NCI-H524 (cell line): ENCODE measurements at regions not wholly inside any gene's neighbourhood (a gene's known extent, or its start where the extent isn't known, plus 50 kb on each side); places are given as distances from the start of the nearest gene placed in this dataset.

Source experiments
- DNase-seq, 2 experiments: peaks; one replicate each; lab custom pipeline; 2025; lab: John Stamatoyannopoulos, UW

DNA sequence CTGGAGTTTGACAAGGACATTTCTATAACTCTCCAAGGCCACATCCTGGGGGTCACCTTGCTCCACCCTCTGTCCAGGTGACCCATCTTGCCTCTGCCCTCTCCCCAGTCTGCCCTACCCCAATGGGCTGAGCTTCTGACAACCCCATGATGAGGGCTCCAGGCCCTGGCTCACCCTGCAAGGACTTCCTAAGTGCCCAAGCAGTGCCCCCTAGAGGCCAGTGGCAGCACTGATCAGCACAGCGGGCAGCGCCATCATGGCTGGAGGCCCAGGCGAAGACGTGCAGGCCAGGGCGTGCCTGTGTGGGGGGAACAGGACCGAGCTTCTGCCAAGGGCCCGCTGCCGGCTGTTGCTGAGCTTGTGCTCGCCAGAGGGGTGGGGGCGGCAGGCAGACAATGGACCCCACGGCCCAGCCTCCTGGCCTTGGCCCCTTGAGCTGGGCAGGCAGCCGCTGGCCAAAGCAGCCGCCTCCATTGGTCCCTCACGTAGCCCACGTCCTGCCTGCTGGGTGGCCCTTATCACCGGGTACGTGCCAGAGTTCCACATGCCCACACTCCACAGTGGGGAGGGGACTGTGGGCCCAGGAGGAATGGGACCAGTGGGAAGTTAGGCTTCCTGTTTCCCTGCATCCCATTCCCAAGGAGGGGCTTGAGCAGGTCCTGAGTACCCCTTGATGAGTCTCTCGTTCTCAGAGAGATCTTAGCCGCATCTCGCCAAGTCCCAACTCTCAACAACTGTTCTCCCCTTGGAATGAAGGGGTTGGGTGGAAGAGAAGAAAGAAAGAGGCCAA is 64.3 kb downstream of the MRPL14 start:
- no peak for DNase-seq

DNA sequence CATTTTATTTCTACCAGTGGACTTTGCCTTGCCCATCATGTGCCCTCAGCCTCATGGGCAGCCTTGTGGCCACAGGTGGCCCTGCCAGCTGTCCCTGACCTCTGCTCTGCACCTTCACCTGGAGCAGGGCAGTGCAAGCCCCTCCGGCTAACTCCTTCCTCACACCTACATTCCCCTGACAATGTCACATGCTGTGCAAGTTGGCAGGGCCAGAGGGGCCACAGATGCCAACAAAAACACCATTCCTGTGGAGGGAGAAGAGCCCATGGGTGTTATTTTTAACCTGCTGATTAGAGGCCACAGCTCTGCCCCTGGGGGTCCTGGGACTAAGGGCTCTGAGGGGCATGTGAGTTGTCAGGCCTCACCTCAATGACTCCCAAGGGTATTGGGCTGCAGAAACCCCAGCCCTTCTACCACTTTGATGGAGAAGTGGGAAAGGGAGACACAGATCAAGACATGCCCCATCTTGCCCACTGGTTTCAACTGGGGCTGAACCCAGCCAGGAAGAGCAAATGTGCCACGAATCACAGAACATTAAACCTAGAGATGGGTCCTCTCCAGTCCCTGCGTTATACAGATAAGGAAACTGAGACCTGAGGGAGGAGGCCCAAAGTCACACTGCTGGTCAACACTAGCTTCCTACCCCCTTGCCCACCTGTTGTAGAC is 65.0 kb downstream of the MRPL14 start:
- DNase-seq, result no peak

- no peak for DNase-seq
Observed at GRCh38 chr6:44061375-44062104, 65.7 kb downstream of the MRPL14 start.

DNA sequence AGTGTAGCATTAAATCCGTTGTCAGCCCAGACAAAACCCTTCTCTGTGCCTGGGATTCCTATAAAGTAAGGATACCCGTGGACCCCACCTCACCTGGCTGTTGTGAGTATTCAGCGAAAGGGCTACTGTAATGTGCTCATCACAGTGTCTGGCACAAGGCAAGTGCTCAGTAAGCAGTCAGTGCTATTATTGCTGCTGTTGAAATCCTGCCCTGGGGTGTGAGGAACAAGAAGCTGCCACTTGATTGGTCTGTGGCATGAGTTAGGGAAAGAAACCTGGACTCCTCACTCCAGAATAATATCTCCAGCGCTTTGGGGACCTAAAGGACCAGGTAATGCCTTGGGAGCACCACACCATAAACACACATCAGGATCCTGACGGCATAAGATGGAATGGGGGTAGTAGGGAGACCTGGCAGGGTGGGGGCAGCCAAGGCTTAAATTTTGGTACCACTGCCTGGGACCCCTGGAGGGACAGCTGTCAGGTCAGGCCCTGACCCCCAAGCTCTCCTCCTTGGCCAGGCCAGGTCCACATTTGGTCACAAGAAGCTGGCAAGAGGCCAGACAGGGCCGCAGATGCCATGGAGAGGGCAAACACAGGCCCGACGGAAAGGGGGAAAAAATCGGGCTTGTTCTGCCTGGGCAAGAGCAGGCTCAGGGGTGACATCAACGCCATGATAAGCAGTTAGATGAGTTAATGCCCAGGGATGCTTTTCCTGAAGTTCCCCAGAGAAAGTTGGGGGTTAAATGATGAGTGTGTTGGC is 66.5 kb downstream of the MRPL14 start:
- DNase-seq, result no peak

- no peak for DNase-seq
Observed at GRCh38 chr6:44059359-44060346, 67.6 kb downstream of the MRPL14 start.

DNA sequence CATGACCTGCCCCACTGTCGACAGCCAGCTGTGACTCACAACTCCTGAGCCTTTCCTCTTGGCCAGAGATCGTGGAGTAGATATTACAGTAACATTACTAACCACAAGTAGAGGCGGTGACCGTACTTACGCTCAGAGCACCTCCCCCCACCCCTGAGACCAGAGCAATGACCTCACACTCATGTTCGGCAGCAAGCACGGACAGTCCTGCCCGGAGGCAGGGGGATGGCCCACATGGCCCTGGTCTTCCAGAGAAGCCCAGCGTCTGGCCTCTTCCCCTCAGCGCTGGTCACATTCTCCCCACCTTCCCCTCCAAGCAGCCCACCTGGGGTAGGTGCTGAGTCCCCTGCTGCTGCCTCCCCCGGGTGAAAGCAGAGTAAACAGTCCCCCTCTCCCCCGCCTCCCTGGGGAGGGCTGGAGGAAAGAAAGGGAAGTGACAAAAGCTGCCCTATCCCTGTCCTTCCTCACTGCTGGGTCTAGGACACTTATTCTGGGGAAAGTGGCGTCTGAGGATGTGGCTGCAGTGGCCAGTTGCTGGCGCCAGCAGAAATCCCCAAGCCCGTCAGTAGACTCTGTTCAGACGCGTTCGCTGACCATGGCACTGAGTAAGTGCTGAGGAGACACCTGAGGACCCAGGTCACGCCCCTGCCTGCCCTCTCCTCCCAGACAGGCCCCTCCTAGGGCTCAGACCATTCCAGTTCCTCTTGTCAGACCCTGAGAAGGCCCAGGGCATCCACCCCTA is 68.5 kb downstream of the MRPL14 start:
- no peak for DNase-seq

DNA sequence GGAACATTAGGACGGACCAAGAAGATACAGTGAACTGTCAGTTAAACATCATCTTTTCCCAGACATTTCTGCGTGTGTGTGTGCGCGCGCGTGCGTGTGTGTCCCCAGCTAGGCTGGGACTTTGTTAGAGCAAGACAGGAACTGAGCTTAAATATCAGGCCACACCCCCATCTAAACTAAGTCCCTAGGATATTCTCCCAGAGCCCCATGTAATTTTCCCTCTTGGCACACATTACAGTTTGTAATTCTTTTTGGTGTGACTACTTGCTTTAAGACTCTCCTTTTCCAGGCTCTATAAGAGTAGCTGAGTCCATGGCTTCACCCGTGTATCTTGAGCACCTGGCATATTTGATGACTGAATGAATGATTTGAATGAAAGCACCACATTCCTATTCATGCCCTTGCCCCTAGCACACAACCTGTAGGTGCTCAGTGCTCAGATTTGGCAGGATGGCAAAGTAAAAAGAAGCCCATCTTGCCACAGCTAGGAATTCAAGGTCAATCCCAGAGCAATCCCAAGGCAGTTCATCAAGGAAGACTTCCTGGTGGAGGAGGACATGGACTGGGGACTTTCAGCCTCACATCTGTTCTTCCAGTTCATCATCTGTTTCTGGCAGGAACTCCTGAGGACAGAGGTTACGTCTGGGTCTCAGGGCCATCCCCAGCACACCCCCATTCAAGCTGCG is 69.2 kb downstream of the MRPL14 start:
- DNase-seq, result no peak

GRCh38 chr6:44057238-44057930 is 69.9 kb downstream of the MRPL14 start:
- DNase-seq, result no peak

GRCh38 chr6:44056392-44057237 is 70.6 kb downstream of the MRPL14 start:
- no peak for DNase-seq

DNA sequence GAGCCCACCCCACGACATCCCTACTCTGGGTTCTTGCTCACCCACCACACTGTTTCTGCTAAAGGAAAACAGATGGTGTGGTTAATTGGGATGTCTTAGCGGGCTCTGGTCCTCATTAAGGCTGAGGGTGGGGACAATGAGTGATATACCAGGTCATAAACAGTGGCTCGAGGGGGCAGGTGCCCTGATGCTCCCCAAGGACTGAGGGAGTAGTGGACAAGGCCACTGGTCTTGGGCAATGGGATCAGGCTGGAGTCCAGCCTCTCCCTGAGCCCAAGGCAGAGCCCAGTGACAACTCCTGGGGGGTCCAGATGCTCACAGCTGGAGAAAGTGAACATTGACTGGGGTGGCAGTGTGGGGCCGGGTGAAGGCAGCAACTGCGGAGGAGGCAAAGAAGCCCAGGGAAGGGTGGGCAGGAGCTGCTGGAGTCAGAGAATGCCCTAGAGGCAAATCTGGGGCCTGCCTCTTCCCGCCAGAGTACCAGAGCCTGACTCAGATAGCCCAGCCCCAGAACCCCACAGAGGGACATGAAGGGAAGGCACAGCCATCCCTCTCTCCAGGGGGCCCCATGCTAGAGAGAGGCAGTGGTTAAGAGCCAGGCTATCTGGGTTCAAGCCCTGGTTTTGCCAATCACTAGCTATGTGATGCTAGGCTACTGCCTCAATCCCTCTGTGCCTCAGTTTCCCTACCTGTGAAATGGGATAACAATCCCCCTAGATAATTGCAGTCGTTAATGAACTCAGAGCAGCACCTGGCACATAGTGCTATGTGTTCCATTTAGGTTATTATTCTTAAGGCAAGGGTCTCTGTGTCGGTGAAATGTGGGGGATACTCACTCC is 72.3 kb downstream of the MRPL14 start:
- no peak for DNase-seq

DNA sequence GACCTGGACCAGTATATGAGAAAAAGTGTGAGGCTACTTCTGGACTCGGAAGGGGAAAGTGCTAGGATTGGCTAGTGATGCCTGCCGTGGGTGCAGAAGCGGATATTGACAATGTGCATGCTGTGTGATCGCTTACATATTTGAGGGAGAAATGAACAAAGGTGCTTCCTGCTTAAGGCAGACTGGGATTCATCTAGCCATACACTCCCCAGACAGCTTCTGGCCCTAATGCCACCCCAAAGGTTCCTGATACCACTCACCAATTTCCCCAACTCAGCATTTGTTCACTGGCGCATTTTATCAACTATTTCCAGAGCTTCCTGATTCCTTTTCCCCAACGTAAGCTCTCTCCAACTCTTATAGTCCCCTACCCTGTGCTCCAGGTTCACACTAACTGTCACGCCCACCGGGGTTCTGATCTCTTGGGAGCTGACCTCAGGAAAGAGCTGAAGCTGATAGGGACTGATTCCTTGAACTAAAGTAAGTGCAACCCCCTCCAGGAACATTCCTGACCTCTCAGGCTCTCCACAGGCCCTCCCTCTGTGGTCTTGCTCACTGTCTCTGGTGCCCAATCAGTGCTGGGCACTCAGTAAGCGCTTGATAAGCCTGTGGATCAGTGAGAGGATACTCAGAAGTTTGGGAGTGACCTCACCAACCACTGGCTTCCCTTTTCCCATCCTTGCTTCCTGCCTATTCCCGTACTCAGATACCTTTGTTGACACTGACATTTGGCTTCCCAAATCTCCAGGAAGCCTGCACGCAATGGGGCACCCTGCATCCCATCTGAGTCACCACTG is 73.3 kb downstream of the MRPL14 start:
- no peak for DNase-seq

GRCh38 chr6:44053106-44053756 is 74.0 kb downstream of the MRPL14 start:
- no peak for DNase-seq

DNA sequence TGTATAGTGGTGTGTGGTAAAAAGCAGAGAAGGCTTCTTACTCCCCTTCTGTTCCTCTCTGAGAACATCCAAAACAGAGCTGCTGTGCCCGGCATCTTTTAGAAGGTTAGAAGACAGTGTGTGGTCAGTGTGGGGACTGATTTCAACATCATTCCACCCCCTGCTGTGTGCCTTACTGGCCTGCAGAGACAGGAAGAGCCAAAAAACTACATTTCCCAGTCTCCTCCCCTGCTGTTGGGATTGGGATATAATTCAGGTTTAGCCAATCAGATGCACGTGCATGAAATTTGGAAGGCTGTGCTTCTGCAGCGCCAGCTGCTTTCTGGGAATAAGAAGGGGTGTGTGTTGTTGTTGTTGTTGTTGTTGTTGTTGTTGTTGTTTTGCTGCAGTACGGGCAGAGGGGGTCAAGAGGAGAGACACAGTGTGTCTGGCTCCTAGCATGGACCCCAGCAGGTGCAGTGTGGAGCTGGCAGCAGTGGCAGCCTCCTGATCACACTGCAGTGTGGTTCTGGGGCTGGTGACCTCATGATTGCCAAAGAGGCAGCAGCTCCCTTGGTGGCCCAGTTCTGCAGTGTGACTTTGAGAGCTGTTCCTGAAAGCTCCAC is 74.7 kb downstream of the MRPL14 start:
- no peak for DNase-seq

GRCh38 chr6:44051515-44051914 is 75.7 kb downstream of the MRPL14 start:
- no peak for DNase-seq

- DNase-seq, result no peak
Observed at GRCh38 chr6:44050872-44051505, 76.3 kb downstream of the MRPL14 start.
